ENCODE measurements at regions not wholly inside any gene's neighbourhood (a gene's known extent, or its start where the extent isn't known, plus 50 kb on each side); places are given as distances from the start of the nearest gene placed in this dataset.
"Not testable (repeated sequence)": the region's sequence is repeated elsewhere in the genome, so short reads cannot be mapped to it uniquely, and the experiment has no call there.

GRCh38 chr15:47095833-47096232 is 621.5 kb upstream of the SEMA6D start:
- H3K27me3 ChIP-seq (ENCODE audit: low read depth): no peaks in the 10 kb centered on the region
- DNase-seq: no peak
- intact Hi-C loops (cut with micrococcal nuclease): no loop called here
- H3K9me3 ChIP-seq (replicated peaks): peaks cover 5% of the 10 kb centered on the region
- no peak overlapping the region for H3K27ac ChIP-seq (replicated peaks)
- TF ChIP-seq CTCF (IDR thresholded peaks at IDR 0.05; ENCODE audit: borderline replicate concordance): no peak
- no peak overlapping the region for H3K4me3 ChIP-seq
- H3K4me1 ChIP-seq: no peaks in the 10 kb centered on the region
- H3K36me3 ChIP-seq: no peaks in the 10 kb centered on the region

GRCh38 chr15:47098526-47098925 is 618.8 kb upstream of the SEMA6D start:
- H3K27ac ChIP-seq (replicated peaks); DNase-seq; H3K36me3 ChIP-seq; intact Hi-C loops (cut with micrococcal nuclease); H3K4me3 ChIP-seq; H3K4me1 ChIP-seq; H3K27me3 ChIP-seq (ENCODE audit: low read depth); H3K9me3 ChIP-seq (replicated peaks): not testable (repeated sequence)

GRCh38 chr15:47099801-47100200 is 617.5 kb upstream of the SEMA6D start:
- intact Hi-C loops (cut with micrococcal nuclease): not testable (repeated sequence)

GRCh38 chr15:47108800-47109199 is 608.5 kb upstream of the SEMA6D start:
- H3K36me3 ChIP-seq; H3K4me3 ChIP-seq; H3K4me1 ChIP-seq; intact Hi-C loops (cut with micrococcal nuclease); H3K27me3 ChIP-seq (ENCODE audit: low read depth); H3K27ac ChIP-seq (replicated peaks); DNase-seq: not testable (repeated sequence)
- H3K9me3 ChIP-seq (replicated peaks): peaks cover 26% of the 10 kb centered on the region

More at GRCh38 chr15:47099801-47100200, 617.5 kb upstream of the SEMA6D start:
- H3K4me3 ChIP-seq; H3K9me3 ChIP-seq (replicated peaks); DNase-seq; H3K36me3 ChIP-seq; H3K27ac ChIP-seq (replicated peaks); H3K27me3 ChIP-seq (ENCODE audit: low read depth); H3K4me1 ChIP-seq: not testable (repeated sequence)

- peaks cover 14% of the 10 kb centered on the region for H3K9me3 ChIP-seq (replicated peaks)
- intact Hi-C loops (cut with micrococcal nuclease): no loop called here
- H3K27ac ChIP-seq (replicated peaks): no peak overlapping the region
- H3K27me3 ChIP-seq (ENCODE audit: low read depth): no peaks in the 10 kb centered on the region
- TF ChIP-seq CTCF (IDR thresholded peaks at IDR 0.05; ENCODE audit: borderline replicate concordance): no peak
- no peaks in the 10 kb centered on the region for H3K4me1 ChIP-seq
- H3K36me3 ChIP-seq: no peaks in the 10 kb centered on the region
- no peak overlapping the region for H3K4me3 ChIP-seq
- no peak for DNase-seq
Measured at GRCh38 chr15:47116698-47117097, 600.6 kb upstream of the SEMA6D start.

- no peak for DNase-seq
- Histone ChIP-seq H3K9me3 (replicated peaks) (peaks cover 18% of the 10 kb centered on the region), H3K27me3 (ENCODE audit: low read depth) (no peaks in the 10 kb centered on the region), H3K4me1 (no peaks in the 10 kb centered on the region), H3K4me3 (no peak overlapping the region), H3K36me3 (no peaks in the 10 kb centered on the region), H3K27ac (replicated peaks) (no peak overlapping the region)
- TF ChIP-seq CTCF (IDR thresholded peaks at IDR 0.05; ENCODE audit: borderline replicate concordance): no peak
- intact Hi-C loops (cut with micrococcal nuclease): no loop called here
Measured at GRCh38 chr15:47119349-47119748, 598.0 kb upstream of the SEMA6D start.

- no peak for TF ChIP-seq CTCF (IDR thresholded peaks at IDR 0.05; ENCODE audit: borderline replicate concordance)
- Histone ChIP-seq H3K9me3 (replicated peaks) (peaks cover 43% of the 10 kb centered on the region), H3K27me3 (ENCODE audit: low read depth) (no peaks in the 10 kb centered on the region), H3K27ac (replicated peaks) (no peak overlapping the region), H3K4me3 (no peak overlapping the region), H3K36me3 (no peaks in the 10 kb centered on the region), H3K4me1 (no peaks in the 10 kb centered on the region)
- intact Hi-C loops (cut with micrococcal nuclease): no loop called here
- DNase-seq: no peak
Measured at GRCh38 chr15:47124430-47125102, 592.7 kb upstream of the SEMA6D start.
